Natural killer cell (primary cell): ENCODE measurements at regions not wholly inside any gene's neighbourhood (a gene's known extent, or its start where the extent isn't known, plus 50 kb on each side); places are given as distances from the start of the nearest gene placed in this dataset.

Experiments
- ATAC-seq, 3 donors: fragments of 150-1000 bp in 2 of 3; fragments of 200-7000 bp in 1 of 3; cut with Tn5 transposase; 1 replicate in 1 of 3; 2 replicates in 2 of 3; pipeline ENCODE4 v1.10.0; 2021; ENCODE audit warnings: mild to moderate bottlenecking in 2 of 3, moderate library complexity in 2 of 3
- DNase-seq, 2 donors: peaks; one replicate each; pipeline versions ENCODE4 v3.0.0 to v3.0.0-alpha.2; 2013 to 2021; ENCODE audit warnings: mixed read lengths in 1 of 2
- H3K27ac ChIP-seq: one replicate; pipeline ENCODE4 v1.5.1; 2013; ENCODE audit warnings: mild to moderate bottlenecking, low read length
- H3K27me3 ChIP-seq: one replicate; pipeline ENCODE4 v1.6.1; 2013; ENCODE audit warnings: low read length; ENCODE audit not compliant: control insufficient read depth, insufficient read depth
- H3K36me3 ChIP-seq: one replicate; pipeline ENCODE4 v1.6.1; 2013; ENCODE audit warnings: low read length; ENCODE audit not compliant: control insufficient read depth, insufficient read depth
- H3K4me1 ChIP-seq: one replicate; pipeline ENCODE4 v1.6.1; 2013; ENCODE audit warnings: low read length; ENCODE audit not compliant: control insufficient read depth, insufficient read depth
- H3K4me3 ChIP-seq: one replicate; pipeline ENCODE4 v1.5.1; 2013; ENCODE audit warnings: low read length
- H3K9me3 ChIP-seq: one replicate; pipeline ENCODE4 v1.6.1; 2013; ENCODE audit warnings: low read length; ENCODE audit not compliant: control insufficient read depth, insufficient read depth
- H3K27ac Mint-ChIP-seq, 2 donors: one replicate each; pipeline ENCODE4 v1.8.0; 2022; ENCODE audit warnings: mild to moderate bottlenecking in 2 of 2, mixed read lengths in 2 of 2, moderate library complexity in 1 of 2
- H3K27me3 Mint-ChIP-seq, 2 donors: one replicate each; pipeline ENCODE4 v1.8.0; 2022; ENCODE audit warnings: low read depth in 2 of 2, mixed read lengths in 2 of 2
- H3K36me3 Mint-ChIP-seq: one replicate; pipeline ENCODE4 v1.8.0; 2022; ENCODE audit warnings: mixed read lengths
- H3K4me1 Mint-ChIP-seq, 2 donors: one replicate each; pipeline ENCODE4 v1.8.0; 2022; ENCODE audit warnings: mixed read lengths in 2 of 2
- H3K4me3 Mint-ChIP-seq: one replicate; pipeline ENCODE4 v1.8.0; 2022; ENCODE audit warnings: mild to moderate bottlenecking, moderate library complexity, mixed read lengths
- H3K9me3 Mint-ChIP-seq, 2 donors: one replicate each; pipeline ENCODE4 v1.8.0; 2022; ENCODE audit warnings: mixed read lengths in 2 of 2
- WGBS: methylation state at CpG from one replicate; pipeline ENCODE4 v1.1.7; 2013; ENCODE audit warnings: missing lambda C conversion rate; ENCODE audit not compliant: insufficient coverage; 5-methylcytosine and 5-hydroxymethylcytosine counted together
- intact Hi-C: fragments of 100-400 bp; cut with micrococcal nuclease; formaldehyde crosslinking; loops from one replicate; pipeline ENCODE4 v1.14.2; 2022
- TF ChIP-seq, protein P1 (sequence below): fragments of 200-600 bp; IDR thresholded peaks from one replicate; pipeline ENCODE4 v1.8.0; 2022; ENCODE audit warnings: antibody characterized with exemption

DNA sequence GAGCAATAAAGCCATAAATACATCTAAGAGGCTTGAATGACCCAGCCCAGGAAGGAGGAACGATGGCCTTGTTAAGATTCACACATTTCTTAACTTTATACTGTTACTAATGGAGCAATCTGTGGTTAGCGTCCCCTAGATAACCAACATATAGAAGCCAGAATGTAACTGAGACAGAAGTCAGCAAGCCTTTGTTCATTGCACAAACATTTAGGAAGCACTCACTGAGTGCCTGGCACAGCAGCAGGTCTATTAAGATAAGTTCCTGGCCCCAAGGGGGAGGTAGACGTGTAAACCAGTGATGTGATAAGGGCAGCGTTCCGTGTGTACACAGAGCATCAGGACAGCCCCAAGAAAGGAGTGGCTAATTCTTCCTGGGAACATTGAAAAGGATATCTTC lies 63.6 kb upstream of the ATL2 start:
- Mint-ChIP-seq H3K27ac (no peak overlapping the region), H3K27me3 (peaks cover 35 to 45% of the 10 kb centered on the region in 2 donors), H3K4me3 (no peak overlapping the region), H3K4me1 (no peaks in the 10 kb centered on the region), H3K36me3 (no peaks in the 10 kb centered on the region), H3K9me3 (no peaks in the 10 kb centered on the region)
- Histone ChIP-seq H3K9me3 (no peaks in the 10 kb centered on the region), H3K36me3 (no peaks in the 10 kb centered on the region), H3K27ac (no peak overlapping the region), H3K27me3 (no peaks in the 10 kb centered on the region), H3K4me3 (no peak overlapping the region), H3K4me1 (no peaks in the 10 kb centered on the region)
- WGBS = 77% methylated on average over 5 of the region's 5 CpGs
- intact Hi-C loops = no loop called here
- TF ChIP-seq, protein P1, sequence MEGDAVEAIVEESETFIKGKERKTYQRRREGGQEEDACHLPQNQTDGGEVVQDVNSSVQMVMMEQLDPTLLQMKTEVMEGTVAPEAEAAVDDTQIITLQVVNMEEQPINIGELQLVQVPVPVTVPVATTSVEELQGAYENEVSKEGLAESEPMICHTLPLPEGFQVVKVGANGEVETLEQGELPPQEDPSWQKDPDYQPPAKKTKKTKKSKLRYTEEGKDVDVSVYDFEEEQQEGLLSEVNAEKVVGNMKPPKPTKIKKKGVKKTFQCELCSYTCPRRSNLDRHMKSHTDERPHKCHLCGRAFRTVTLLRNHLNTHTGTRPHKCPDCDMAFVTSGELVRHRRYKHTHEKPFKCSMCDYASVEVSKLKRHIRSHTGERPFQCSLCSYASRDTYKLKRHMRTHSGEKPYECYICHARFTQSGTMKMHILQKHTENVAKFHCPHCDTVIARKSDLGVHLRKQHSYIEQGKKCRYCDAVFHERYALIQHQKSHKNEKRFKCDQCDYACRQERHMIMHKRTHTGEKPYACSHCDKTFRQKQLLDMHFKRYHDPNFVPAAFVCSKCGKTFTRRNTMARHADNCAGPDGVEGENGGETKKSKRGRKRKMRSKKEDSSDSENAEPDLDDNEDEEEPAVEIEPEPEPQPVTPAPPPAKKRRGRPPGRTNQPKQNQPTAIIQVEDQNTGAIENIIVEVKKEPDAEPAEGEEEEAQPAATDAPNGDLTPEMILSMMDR = no peak
- DNase-seq (no peak), ATAC-seq (no peak)

DNA sequence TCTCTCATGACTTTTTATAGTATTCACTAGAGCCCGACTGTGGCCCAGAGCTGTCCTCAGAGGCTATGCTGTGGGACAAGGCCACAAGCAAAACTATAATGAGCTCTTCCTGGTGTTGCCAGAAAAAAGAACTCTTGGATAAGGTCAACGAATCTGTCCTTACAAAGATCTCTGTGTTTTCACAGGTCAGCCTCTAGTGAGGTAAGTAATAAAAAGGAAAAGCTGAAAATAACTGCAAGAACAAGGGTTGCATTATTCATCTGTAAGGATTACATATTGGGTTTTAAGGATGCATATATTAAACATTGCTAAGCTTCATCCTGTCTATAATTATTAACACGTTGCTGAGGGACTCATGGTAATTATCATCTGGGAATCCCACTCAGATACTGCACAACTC lies 62.8 kb upstream of the ATL2 start:
- no peaks in the 10 kb centered on the region for H3K9me3 Mint-ChIP-seq
- TF ChIP-seq, protein P1 = no peak
- no peak overlapping the region for H3K4me3 Mint-ChIP-seq
- Histone ChIP-seq H3K27me3 (no peaks in the 10 kb centered on the region), H3K27ac (no peak overlapping the region), H3K4me3 (no peak overlapping the region), H3K4me1 (no peaks in the 10 kb centered on the region), H3K9me3 (no peaks in the 10 kb centered on the region), H3K36me3 (no peaks in the 10 kb centered on the region)
- 88% methylated on average over 3 of the region's 3 CpGs for WGBS
- no peak overlapping the region for H3K27ac Mint-ChIP-seq
- H3K36me3 Mint-ChIP-seq = no peaks in the 10 kb centered on the region
- ATAC-seq (no peak), DNase-seq (no peak)
- intact Hi-C loops = no loop called here
- H3K27me3 Mint-ChIP-seq = peaks cover 35 to 45% of the 10 kb centered on the region in 2 donors
- no peaks in the 10 kb centered on the region for H3K4me1 Mint-ChIP-seq

DNA sequence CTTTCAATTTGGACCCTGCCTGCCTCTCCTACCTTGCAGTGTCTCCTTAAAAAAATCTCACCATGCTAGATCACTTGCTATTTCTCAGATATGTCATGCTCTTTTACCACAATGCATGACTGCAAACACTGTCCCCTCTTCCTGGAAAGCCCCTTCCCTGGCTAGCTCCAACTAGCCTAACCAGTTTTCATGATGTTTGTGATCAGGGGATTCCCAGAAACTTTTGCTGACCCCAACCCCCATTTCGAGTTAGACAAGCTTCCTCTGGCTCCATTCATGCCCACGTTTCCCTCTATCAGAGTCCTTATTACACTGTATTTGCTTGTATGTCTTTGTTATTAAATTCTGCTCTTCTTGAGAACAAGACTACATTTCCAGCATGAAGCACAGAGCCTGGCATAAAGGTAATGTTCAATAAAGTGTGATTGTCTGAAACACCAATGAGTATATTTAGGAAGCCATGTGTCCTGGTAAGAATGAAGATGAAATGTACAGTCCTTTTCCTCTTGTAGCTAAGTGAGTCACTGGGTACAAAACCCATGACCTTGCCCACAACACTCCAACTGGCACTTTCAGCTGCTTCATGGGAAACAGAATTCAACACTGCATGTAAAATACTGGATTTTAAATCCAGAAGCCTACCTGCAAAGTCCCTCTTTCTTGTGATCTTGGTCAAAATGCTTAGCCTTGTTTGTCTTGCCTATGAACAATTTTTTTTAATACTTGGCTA lies 62.0 kb upstream of the ATL2 start:
- no peaks in the 10 kb centered on the region for H3K9me3 Mint-ChIP-seq
- peaks cover 31 to 48% of the 10 kb centered on the region in 2 donors for H3K27me3 Mint-ChIP-seq
- Histone ChIP-seq H3K36me3 (no peaks in the 10 kb centered on the region), H3K27me3 (no peaks in the 10 kb centered on the region), H3K4me3 (no peak overlapping the region), H3K27ac (no peak overlapping the region), H3K9me3 (no peaks in the 10 kb centered on the region), H3K4me1 (no peaks in the 10 kb centered on the region)
- no peak for ATAC-seq
- H3K27ac Mint-ChIP-seq = no peak overlapping the region
- no peak overlapping the region for H3K4me3 Mint-ChIP-seq
- H3K4me1 Mint-ChIP-seq = no peaks in the 10 kb centered on the region
- no peak for DNase-seq
- WGBS = no CpG with 5 or more reads among the region's 2 CpGs
- intact Hi-C loops = no loop called here
- TF ChIP-seq, protein P1 = no peak
- H3K36me3 Mint-ChIP-seq = no peaks in the 10 kb centered on the region
